HUES6 (cell line): ENCODE measurements at regions not wholly inside any gene's neighbourhood (a gene's known extent, or its start where the extent isn't known, plus 50 kb on each side); places are given as distances from the start of the nearest gene placed in this dataset.

Experiments used
- H3K27ac ChIP-seq: 2 replicates; pipeline ENCODE4 v1.7.0; 2013; ENCODE audit warnings: low read depth, mild to moderate bottlenecking, low read length, inconsistent platforms
- H3K27me3 ChIP-seq: 2 replicates; pipeline ENCODE4 v1.6.1; 2013; ENCODE audit warnings: low read length; ENCODE audit not compliant: control insufficient read depth, insufficient read depth
- H3K36me3 ChIP-seq: 2 replicates; pipeline ENCODE4 v1.6.1; 2013; ENCODE audit warnings: low read length; ENCODE audit not compliant: control insufficient read depth, insufficient read depth
- H3K4me1 ChIP-seq: 2 replicates; pipeline ENCODE4 v1.6.1; 2013; ENCODE audit warnings: low read length; ENCODE audit not compliant: control insufficient read depth, insufficient read depth
- H3K4me3 ChIP-seq: 2 replicates; pipeline ENCODE4 v1.5.1; 2013; ENCODE audit warnings: low read depth, low read length
- H3K9ac ChIP-seq: one replicate; pipeline ENCODE4 v1.6.1; 2013; ENCODE audit warnings: mild to moderate bottlenecking, low read length
- H3K9me3 ChIP-seq: 2 replicates; pipeline ENCODE4 v1.6.1; 2013; ENCODE audit warnings: low read depth, low read length; ENCODE audit not compliant: control insufficient read depth, insufficient read depth

DNA sequence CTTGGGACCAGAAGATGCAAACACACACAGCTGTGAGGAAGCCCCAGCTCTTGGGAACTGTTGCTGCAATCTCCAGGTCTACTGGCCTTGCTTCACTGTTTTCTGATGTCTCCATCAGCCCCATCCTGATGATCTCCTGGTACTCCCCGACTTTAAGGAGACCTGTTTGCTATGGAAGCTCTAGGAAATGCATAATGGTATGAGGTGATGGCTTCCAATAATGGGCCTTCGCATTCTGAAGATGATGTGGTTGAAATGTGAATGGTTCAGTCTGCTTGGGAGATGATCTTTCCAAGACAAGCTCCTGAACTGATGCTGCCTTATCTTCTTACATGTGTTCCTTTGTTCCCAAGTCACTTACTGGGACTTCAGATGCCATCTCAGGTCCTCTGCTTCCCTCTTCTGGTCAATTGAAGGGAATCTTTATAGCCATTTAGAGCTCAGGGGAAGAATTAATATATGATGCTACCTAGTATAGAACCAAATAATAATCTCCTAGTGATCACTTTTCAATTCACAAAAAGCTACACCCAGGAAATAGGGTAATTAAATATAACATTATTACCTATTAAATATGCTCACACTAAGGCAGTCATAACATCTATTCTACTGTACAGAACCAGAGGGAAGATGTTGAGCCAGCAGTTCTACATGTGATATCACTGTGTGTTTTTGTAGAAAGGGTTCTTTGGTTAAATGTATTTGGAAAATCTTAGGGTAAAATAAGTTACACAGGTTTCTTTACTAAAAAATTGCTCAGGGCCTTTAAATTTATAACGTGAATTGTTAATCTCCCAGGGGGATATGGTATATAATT is 73.9 kb upstream of the VTCN1 start:
- Histone ChIP-seq H3K27ac (no peak overlapping the region), H3K9ac (no peak overlapping the region), H3K4me1 (no peaks in the 10 kb centered on the region), H3K36me3 (no peaks in the 10 kb centered on the region), H3K4me3 (no peak overlapping the region), H3K27me3 (no peaks in the 10 kb centered on the region), H3K9me3 (no peaks in the 10 kb centered on the region)

DNA sequence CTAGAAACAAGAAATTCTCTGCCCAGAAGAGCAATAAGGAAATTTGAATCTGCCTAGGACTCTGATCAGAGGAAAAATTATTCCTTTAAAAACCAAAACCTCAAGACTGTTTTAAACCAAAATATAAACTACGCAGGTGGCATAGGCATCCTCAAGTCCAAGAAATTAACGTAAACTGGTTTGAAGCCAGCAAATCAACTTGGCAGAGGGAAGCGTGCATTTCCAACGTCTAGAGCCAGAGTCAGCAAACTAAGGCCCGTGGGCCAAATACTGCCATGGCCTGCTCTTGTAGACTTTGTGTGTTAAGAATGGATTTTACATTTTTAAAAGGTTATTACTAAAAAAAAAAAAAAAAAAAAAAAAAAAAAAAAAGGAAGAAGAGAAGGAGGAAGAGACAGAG is 67.8 kb upstream of the VTCN1 start:
- Histone ChIP-seq H3K36me3 (no peaks in the 10 kb centered on the region), H3K9ac (no peak overlapping the region), H3K9me3 (0 out of 2 replicates have a peak, but pooled peaks cover 2% of the 10 kb centered on the region), H3K27ac (no peak overlapping the region), H3K4me3 (no peak overlapping the region), H3K27me3 (no peaks in the 10 kb centered on the region), H3K4me1 (no peaks in the 10 kb centered on the region; the same call in 1 of the 2 replicates)

DNA sequence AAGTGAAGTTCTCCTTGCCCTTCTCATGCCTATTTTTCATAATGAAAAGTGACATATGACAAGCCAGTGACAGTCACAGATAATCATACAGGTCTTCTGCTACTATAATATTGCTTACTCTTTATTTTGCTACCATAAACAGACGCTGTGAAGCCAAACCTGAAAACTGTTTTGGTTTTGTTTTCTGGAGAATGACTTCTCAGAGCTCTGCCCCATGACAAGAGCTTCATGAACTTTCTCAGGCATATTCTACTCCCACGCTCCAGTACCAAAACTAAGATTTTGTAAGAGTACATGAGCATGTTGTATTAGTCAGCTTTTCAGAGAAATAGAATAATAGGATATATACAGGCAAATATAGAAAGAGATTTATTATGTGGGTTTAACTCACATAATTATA is 64.3 kb upstream of the VTCN1 start:
- H3K9ac ChIP-seq: no peak overlapping the region
- peaks cover 19% of the 10 kb centered on the region for H3K4me1 ChIP-seq
- H3K36me3 ChIP-seq: no peaks in the 10 kb centered on the region
- no peak overlapping the region for H3K4me3 ChIP-seq
- peaks cover 16% of the 10 kb centered on the region; the same call in 1 of the 2 replicates for H3K9me3 ChIP-seq
- H3K27ac ChIP-seq: no peak overlapping the region
- H3K27me3 ChIP-seq: no peaks in the 10 kb centered on the region

DNA sequence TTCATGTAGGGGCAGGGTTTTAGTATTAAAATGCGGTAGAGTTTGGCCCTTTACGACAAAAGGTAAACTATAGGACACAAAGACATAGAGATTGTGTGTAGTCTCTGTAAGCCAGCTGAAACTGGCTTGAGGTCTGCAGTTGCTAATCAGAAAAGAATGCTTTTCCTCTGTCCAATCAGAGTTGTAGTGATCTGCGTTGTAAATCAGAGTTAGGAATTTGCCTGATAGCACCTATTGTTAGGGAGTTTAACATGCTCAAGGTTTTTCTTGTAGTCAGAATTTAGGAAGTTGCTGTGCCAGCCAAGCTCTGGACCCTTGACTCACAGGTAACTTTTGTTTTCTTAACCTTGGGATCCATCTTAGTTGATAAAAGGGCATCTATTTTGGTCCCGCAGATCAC is 61.2 kb upstream of the VTCN1 start:
- Histone ChIP-seq H3K4me1 (peaks cover 40% of the 10 kb centered on the region), H3K4me3 (peak overlapping the region; percentile 24; the same call in 1 of the 2 replicates), H3K27ac (peak overlapping the region; percentile 76), H3K36me3 (no peaks in the 10 kb centered on the region), H3K9ac (peak overlapping the region; percentile 40), H3K9me3 (peaks cover 16% of the 10 kb centered on the region; the same call in 1 of the 2 replicates), H3K27me3 (no peaks in the 10 kb centered on the region)

DNA sequence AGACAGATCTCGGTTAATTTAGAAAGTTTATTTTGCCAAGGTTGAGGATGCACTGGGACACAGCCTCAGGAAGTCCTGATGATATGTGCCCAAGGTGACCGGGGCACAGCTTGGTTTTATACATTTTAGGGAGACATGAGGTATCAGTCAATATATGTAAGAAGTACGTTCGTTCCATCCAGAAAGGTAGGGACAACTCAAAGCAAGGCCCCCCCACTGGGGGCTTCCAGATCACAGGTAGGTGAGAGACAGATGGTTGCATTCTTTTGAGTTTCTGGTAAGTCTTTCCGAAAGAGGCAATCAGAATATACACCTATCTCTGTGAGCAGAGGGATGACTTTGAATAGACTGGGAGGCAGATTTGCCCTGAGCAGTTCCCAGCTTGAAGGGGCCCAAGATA is 60.4 kb upstream of the VTCN1 start:
- Histone ChIP-seq H3K36me3 (no peaks in the 10 kb centered on the region), H3K9me3 (peaks cover 16% of the 10 kb centered on the region; the same call in 1 of the 2 replicates), H3K27me3 (no peaks in the 10 kb centered on the region), H3K4me3 (no peak overlapping the region), H3K27ac (0 out of 2 replicates have a peak overlapping the region, but pooled peaks have one; percentile 76), H3K4me1 (peaks cover 40% of the 10 kb centered on the region), H3K9ac (no peak overlapping the region)

DNA sequence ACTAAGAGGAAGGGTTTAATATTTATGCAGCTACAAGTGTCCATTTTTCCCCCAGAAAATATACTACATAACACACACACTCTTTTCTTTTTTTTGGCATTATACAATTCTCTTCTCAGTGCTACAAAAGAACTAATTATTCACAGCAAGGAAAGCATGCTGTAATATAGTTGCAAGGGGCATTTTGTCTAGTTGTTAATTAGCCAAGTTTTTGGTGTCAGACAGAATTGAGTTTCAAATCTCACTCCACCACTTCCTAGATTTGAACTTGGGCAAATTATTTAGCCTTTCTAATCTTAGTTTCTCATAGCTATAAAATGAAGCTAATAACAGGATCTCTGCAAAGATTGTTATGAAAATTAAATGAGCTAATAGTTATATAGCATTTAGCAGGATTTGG is 60.0 kb upstream of the VTCN1 start:
- H3K27ac ChIP-seq: no peak overlapping the region
- peaks cover 16% of the 10 kb centered on the region; the same call in 1 of the 2 replicates for H3K9me3 ChIP-seq
- H3K9ac ChIP-seq: no peak overlapping the region
- peaks cover 40% of the 10 kb centered on the region for H3K4me1 ChIP-seq
- no peaks in the 10 kb centered on the region for H3K27me3 ChIP-seq
- no peak overlapping the region for H3K4me3 ChIP-seq
- no peaks in the 10 kb centered on the region for H3K36me3 ChIP-seq

DNA sequence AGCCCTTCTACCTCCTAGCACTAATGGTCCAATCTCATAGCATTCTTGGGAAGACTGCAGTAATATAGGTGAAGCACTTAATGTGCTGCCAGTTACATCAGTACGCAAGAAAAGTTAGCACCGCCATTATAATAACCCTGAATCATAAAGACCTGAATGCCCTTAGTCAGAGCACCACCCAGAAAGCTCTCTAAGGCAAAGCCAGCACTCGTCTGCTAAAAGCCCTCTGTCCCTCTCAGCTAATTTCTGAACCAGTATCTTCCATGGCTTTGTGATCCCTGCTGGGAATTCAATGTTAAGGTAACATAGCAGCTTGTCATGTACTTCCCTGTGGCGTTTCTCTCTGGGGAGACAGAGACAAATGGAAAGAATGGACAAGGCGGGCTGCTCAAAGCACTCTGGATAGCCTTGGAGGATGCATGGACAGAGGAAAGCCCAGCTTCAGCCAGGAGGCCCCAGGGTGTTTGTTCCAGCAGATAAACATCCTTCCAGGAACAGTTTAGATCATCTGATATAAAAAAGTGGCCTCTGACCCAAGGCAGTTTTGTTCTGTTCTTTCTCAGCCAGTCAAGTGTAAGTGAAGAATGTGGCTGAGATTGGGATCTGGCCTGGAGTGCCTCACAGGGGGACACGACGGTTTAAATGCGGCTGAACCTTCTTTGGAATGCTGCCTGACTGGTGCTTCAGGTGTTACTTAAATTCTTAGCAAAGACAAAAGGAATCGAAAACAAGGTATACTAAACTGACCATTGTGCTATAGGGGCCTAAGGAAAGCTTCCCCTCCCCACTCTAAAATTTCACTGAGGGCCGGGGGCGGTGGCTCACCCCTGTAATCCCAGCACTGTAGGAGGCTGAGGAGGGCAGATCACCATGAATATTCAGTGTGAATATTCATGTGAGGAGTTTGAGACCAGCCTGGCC is 58.1 kb upstream of the VTCN1 start:
- H3K27ac ChIP-seq: peak overlapping the region; percentile 78
- H3K9me3 ChIP-seq: peaks cover 13% of the 10 kb centered on the region; the same call in 1 of the 2 replicates

DNA sequence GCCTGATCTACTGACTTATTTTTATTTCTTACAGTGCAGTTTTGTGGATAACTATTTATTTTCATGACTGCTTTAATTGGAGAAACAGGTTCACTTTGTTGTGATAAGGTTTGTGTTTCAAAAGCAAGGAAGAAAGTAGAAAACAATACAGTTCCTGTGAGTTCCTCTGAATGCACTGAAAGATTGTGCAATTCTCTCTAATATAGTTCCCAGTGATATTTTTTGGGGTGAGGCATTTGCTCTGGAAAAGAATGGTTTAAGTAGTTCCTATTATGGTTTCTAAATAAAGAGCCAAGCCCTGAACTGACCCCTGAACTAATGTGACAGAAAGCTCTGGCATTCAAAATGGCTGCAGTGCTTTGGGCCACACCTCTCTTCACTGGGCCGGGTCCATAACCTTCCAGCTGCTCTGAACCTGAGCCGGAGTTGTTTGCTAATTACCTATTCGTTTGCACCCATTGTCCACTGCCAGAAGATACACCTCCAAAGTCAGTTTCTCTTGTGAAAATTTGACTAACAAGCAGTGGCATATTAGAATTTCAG is 56.6 kb upstream of the VTCN1 start:
- H3K4me1 ChIP-seq: peaks cover 37% of the 10 kb centered on the region
- no peaks in the 10 kb centered on the region for H3K27me3 ChIP-seq
- no peaks in the 10 kb centered on the region for H3K36me3 ChIP-seq
- no peak overlapping the region for H3K4me3 ChIP-seq
- peaks cover 5% of the 10 kb centered on the region; the same call in 1 of the 2 replicates for H3K9me3 ChIP-seq
- no peak overlapping the region for H3K9ac ChIP-seq
- no peak overlapping the region for H3K27ac ChIP-seq

More for the DNA sequence above, 58.1 kb upstream of the VTCN1 start:
- no peaks in the 10 kb centered on the region for H3K36me3 ChIP-seq
- H3K4me1 ChIP-seq: peaks cover 40% of the 10 kb centered on the region
- H3K4me3 ChIP-seq: peak overlapping the region; percentile 25; the same call in 1 of the 2 replicates
- H3K9ac ChIP-seq: peak overlapping the region; percentile 50
- H3K27me3 ChIP-seq: no peaks in the 10 kb centered on the region

DNA sequence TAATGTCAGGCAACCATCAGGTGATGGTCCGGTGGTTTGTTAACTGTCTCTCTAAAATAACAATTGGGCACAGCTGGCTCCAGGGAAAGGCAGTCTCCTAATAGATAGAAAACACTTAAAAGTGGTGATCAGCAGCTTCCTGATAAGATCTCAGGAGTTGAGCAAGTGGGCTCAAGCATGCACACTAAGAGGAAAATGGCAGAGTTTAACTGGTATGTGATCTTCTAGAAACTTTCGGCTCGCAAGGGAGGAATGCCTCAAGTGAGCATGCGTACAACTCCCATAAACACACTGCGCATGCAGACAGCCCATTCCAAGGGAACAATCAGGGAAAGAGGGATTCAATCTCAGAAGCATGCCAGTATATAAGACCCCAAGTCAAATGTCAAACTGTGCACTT is 52.2 kb upstream of the VTCN1 start:
- Histone ChIP-seq H3K27ac (no peak overlapping the region), H3K27me3 (no peaks in the 10 kb centered on the region), H3K36me3 (no peaks in the 10 kb centered on the region), H3K9ac (no peak overlapping the region), H3K9me3 (peaks cover 27% of the 10 kb centered on the region), H3K4me1 (peaks cover 5% of the 10 kb centered on the region), H3K4me3 (no peak overlapping the region)

DNA sequence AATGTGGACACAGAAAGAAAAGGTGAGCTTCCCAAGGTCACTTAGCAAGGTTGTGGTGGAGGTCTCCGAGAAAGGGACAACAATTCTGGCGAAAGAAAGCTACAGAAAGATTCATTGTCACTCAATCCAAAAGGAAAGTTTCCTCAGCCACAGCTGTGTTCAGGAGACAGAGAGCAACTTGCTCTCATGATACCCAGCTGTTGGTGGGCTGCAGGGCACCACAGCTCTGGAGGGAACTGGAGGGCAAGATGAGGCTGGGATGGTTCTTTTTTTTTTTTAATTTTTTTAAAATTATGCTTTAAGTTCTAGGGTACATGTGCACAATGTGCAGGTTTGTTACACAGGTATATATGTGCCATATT is 50.7 kb upstream of the VTCN1 start:
- no peaks in the 10 kb centered on the region for H3K4me1 ChIP-seq
- H3K9ac ChIP-seq: no peak overlapping the region
- no peak overlapping the region for H3K4me3 ChIP-seq
- no peak overlapping the region for H3K27ac ChIP-seq
- H3K9me3 ChIP-seq: peaks cover 30% of the 10 kb centered on the region
- no peaks in the 10 kb centered on the region for H3K36me3 ChIP-seq
- H3K27me3 ChIP-seq: no peaks in the 10 kb centered on the region
